ENCODE measurements at regions not wholly inside any gene's neighbourhood (a gene's known extent, or its start where the extent isn't known, plus 50 kb on each side); places are given as distances from the start of the nearest gene placed in this dataset.
"Not testable (repeated sequence)": the region's sequence is repeated elsewhere in the genome, so short reads cannot be mapped to it uniquely, and the experiment has no call there.

- no peak for DNase-seq (ENCODE audit: low spot score)
Observed at GRCh38 chrX:137646472-137646871, 80.5 kb downstream of the ZIC3 start.

GRCh38 chrX:137651647-137652046, 85.7 kb downstream of the ZIC3 start:
- DNase-seq (ENCODE audit: low spot score): no peak

DNA sequence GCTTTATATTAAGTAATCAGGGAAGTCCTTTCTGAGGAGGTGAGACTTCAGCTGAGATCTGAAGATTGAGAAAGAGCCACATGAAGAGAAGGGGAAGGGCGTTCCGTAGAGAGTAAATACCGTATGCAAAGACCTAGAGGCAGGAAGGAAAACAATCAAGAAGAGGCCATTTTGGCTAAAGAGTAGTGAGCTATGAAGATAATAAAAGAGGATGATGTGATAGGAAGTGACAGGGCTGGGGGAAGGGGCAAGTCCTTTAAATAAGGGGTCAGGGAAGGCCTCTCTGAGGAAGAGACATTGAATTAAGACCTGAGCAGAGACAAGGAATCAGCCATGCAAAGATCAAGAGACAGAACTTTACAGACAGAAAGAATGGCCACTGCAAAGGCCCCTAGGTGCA, 86.2 kb downstream of the ZIC3 start:
- no peak for DNase-seq (ENCODE audit: low spot score)

DNA sequence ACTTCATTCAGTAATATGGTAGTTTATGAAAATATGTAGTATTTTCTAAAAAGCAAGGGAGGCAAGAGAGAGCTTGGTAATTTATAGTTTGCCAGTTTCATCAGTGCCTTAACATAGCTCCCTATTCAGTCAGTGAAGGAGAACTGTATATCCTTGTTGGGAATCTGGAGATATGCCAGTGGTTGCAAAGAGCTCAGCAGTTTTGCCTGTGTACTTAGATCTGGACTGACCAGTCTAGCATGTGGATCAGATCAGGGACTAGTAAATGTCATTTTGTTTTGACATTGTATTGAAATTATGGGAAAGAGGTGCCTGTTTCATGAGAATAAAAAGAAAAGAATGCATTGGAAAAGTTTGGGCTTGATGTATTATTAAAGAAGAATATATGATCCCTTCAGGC, 88.6 kb downstream of the ZIC3 start:
- DNase-seq (ENCODE audit: low spot score): no peak

DNA sequence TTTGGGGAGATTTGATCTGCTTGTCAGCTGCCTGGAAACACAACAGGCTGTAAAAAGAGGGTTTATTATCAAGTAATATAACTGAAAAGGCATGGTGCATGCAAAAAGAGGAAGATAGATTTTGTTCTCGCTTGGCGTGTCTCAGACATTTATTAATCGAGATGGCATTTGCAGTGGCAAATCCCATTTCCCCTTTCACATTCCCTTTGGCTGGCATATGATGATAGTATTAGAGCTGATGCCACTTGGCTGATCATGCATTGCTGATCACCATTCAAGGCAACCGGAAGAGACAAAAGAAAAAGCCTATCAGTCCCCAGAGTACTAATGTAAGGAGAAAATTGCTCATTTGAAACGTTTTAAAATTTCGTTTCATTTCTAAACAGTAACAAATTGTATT, 101.8 kb downstream of the ZIC3 start:
- no peak for DNase-seq (ENCODE audit: low spot score)

GRCh38 chrX:137684591-137684990, 118.7 kb downstream of the ZIC3 start:
- DNase-seq (ENCODE audit: low spot score): no peak

DNA sequence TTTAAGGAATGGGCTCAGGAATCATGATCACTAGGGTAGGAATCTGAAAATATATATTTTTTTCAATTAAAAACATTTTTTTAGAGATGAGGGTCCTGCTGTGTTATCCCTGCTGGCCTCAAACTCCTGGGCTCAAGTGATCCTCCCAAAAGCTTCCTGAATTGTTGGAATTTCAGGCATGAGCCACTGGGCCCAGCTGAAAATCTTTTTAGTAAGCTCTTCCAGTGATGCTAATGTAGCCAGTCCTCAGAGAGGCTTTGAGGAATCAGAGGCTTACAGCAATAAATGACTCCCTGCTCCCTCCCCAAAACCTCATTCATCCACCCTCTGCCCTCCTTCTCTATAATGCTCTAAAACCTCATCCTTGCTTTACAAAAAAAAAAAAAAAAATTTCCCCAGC, 129.5 kb downstream of the ZIC3 start:
- DNase-seq (ENCODE audit: low spot score): no peak

- DNase-seq (ENCODE audit: low spot score): no peak
Observed at GRCh38 chrX:137707348-137707747, 141.4 kb downstream of the ZIC3 start.

GRCh38 chrX:137742846-137743245, 176.9 kb downstream of the ZIC3 start:
- no peak for DNase-seq (ENCODE audit: low spot score)

DNA sequence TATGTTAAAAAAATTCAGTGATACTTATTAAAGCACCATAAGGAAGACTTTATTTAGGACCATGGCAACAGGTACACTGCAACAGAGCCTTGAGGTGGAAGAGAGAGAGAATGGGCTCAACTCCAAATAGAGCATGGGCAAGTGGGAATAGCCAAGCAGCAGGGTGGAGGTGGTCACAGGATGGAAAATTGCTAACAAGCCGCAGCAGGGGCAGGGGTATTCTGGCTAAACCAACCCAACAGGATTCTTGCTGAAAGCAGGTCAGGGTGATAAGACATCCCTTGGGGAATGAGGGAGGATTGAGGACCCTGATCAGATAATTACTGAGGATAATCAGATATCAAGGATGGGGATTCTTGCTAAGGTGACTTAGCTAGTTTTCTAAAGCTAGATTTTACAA, 177.5 kb downstream of the ZIC3 start:
- no peak for DNase-seq (ENCODE audit: low spot score)

GRCh38 chrX:137746289-137746688, 180.4 kb downstream of the ZIC3 start:
- no peak for DNase-seq (ENCODE audit: low spot score)

- DNase-seq (ENCODE audit: low spot score): no peak
Observed at GRCh38 chrX:137747244-137748043, 181.5 kb downstream of the ZIC3 start.

GRCh38 chrX:137748827-137749226, 182.9 kb downstream of the ZIC3 start:
- no peak for DNase-seq (ENCODE audit: low spot score)

- DNase-seq (ENCODE audit: low spot score): no peak
Observed at GRCh38 chrX:137749246-137749645, 183.3 kb downstream of the ZIC3 start.

- DNase-seq (ENCODE audit: low spot score): no peak
Observed at GRCh38 chrX:137771537-137771936, 205.6 kb downstream of the ZIC3 start.

DNA sequence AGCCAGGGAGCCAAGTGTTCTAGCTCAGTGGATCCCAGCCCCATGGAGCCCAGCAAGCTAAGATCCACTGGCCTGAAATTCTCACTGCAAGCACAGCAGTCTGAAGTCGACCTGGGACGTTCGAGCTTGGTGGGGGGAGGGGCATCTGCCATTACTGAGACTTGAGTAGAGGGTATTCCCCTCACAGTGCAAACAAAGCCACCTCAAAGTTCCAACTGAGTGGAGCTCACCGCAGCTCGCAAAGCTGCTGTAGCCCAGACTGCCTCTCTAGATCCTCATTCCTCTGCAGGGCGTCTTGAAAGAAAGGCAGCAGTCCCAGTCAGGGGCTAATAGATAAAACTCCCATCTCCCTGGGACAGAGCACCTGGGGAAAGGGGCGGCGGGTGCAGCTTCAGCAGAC, 226.3 kb downstream of the ZIC3 start:
- no peak for DNase-seq (ENCODE audit: low spot score)

DNA sequence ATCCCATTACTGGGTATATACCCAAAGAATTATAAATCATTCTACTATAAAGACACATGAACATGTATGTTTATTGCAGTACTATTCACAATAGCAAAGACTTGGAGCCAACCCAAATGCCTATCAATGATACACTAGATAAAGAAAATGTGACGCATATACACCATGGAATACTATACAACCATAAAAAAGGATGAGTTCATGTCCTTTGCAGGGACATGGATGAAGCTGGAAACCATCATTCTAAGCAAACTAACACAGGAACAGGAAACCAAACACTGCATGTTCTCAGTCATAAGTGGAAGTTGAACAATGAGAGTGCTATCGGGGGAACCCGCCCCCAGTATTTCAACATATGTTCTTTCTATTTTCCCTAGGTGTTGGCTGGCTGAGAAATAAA, 232.0 kb downstream of the ZIC3 start:
- not testable (repeated sequence) for DNase-seq (ENCODE audit: low spot score)

GRCh38 chrX:137823257-137823656, 257.3 kb downstream of the ZIC3 start:
- no peak for DNase-seq (ENCODE audit: low spot score)

DNA sequence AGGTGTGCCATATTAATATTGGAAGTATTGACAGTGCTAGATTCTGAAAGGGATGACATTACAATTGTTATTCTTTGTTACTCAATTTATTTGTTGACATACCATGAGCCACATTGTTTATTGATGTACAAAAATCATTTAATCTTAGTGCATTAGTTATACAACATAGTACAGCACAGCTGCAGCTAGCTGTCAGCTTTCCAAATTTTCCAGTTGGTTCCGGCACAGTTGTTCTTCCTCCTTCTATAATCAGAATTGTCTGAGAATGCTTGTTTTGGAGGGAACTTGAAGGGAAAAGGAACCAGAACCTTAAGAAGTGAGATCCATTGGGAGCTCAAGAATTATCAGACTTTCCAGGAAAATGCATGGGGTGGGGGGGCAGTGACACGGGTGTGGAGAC, 281.4 kb downstream of the ZIC3 start:
- no peak for DNase-seq (ENCODE audit: low spot score)

DNA sequence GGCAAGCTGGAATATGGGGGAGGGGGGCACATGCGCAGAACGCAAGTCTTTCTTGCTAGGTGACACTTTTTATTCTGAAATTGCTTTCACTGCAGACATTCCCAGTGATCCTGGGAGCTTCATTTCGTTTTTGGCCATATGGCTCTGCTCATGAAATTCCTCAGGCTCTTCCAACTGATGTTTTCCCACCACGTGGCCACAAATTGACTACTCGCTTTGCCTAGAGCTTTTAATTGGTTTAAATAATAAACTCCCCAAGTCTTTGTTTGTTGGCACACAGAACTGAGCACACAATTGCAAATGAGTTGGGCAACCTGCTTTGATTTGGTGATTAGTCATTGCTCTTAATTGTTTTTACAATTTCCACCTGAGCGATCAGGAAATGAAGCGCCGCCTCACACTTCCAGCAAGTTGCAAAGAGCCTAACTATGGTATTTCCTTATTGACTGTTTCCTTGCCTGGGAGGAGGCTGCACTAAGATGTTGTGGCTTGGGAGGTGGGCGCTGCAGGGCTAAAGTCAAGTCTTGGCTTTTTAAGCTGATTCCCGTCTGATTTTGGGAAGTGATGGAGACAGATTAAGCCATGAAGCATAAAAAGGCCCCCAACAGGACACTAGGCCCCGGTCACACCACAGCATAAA, 282.5 kb downstream of the ZIC3 start:
- DNase-seq (ENCODE audit: low spot score): no peak

DNA sequence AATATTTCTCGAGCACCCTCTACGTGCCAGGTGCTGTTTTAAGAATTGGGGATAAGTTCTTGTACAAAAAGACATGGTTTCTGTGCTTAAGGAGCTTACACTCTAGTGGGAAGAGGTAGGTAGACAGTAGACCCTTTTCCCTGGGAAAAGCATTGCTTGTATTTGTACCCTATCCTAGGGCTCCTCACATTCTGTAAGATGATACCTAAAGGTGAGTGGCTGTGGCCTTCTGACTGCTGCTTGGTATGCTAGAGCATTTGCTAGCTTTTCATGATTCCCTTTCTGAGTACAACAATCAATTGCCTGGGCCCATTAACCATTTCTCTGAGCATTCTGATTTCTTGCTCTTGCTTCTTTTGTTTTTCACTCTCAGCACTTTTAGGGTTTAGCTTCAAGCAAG, 286.6 kb downstream of the ZIC3 start:
- DNase-seq (ENCODE audit: low spot score): no peak

DNA sequence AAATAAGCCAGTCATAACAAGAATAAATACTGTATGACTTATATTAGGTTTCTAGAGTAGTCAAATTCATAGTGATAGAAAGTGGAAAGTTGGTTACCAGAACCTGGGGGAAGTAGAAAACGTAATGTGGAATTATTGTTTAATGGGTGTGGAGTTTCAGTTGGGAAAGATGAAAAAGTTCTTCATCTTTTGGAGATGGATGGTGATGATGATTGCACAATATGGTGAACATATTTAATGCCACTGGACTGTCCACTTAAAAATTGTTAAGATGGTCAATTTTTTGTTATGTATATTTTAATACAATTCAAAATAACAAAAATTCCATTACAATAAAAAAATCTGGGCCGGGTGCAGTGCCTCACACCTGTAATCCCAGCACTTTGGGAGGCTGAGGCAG, 289.6 kb downstream of the ZIC3 start:
- DNase-seq (ENCODE audit: low spot score): no peak

- no peak for DNase-seq (ENCODE audit: low spot score)
Observed at GRCh38 chrX:137858106-137858505, 292.2 kb downstream of the ZIC3 start.

- no peak for DNase-seq (ENCODE audit: low spot score)
Observed at GRCh38 chrX:137878401-137878800, 312.5 kb downstream of the ZIC3 start.

Measured in AG08395 (cell line).